Pons (tissue), 1 donor: ENCODE measurements at regions not wholly inside any gene's neighbourhood (a gene's known extent, or its start where the extent isn't known, plus 50 kb on each side); places are given as distances from the start of the nearest gene placed in this dataset.
"Not testable (repeated sequence)": the region's sequence is repeated elsewhere in the genome, so short reads cannot be mapped to it uniquely, and the experiment has no call there.

ENCODE experiments used
- DNase-seq: peaks from one replicate; pipeline ENCODE4 v3.0.0-alpha.2; 2016; ENCODE audit warnings: low spot score

DNA sequence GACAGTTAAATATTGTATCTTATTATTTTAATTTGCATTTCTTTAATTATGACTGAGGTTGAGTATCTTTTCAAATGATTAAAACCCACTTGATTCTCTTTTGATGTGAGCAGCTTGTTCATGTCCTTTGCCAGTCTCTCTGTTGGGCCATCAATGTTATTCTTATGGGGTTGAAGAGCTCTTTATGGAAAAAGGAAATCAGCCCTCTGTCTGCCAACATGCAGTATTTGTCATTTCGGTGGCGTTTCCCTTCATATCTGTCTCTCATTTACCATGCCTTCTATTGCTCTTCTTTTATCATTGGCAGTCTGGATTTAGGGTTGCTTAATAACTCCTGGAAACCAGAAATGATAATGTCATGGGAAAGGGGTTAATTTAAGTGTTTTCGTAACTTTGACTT is 340.7 kb upstream of the DNAJC19 start:
- peak; percentile 57 for DNase-seq

DNA sequence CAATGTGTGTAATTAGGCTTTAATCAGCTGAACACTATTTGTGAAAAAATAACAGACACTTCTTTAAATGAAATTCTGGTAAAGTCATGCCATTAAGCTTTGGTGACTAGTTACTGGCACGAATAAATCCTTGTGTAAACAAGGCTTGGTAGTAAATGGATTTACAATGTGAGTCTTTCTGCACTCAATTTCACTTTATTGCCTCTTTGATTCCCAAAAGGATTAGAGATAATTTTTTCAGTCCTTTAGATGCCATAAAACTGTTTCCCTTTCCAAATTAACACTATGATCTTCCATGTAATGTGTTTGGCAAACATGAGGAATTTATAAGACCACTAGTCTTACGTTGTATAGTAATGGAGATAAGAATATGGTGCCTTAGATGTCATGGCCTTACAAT is 339.5 kb upstream of the DNAJC19 start:
- peak; percentile 48 for DNase-seq

DNA sequence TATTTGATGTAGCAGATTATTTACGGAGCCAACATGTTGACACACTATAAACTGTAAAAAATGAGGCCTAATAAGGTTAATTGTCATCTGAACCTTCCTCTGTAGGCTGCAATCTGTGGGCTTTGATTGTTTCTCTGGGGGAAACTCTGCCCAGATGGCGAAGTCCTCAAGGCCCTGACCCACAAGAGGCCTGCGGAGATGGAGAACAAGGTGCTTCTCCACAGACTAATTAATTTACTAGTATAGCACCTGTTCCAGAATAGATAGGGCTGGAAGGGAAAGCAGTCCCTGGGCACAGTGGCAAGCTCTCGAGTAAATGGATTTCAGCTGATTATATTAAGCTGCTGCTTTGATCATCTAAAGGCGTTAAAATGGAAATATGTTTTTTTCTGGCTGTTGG is 338.8 kb upstream of the DNAJC19 start:
- DNase-seq = peak; percentile 35

DNA sequence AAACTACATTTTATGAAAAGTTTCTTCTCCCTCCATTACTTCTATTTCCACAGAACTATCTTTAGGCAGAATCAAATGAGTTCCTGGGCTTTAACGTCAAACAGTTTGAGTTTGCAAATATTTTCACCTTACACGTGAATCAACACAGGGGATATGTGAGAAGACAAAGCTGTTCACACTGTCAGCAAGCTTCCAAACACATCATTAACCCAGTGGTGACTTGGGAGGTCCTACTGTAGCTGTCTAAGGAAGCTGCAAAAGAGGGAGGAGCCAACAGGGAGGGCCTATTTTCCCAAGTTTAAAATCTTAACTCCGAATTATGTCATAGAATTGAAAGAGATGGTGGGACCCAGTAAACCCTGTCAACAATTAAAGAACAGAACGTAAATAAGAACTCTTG is 337.8 kb upstream of the DNAJC19 start:
- DNase-seq = no peak

DNA sequence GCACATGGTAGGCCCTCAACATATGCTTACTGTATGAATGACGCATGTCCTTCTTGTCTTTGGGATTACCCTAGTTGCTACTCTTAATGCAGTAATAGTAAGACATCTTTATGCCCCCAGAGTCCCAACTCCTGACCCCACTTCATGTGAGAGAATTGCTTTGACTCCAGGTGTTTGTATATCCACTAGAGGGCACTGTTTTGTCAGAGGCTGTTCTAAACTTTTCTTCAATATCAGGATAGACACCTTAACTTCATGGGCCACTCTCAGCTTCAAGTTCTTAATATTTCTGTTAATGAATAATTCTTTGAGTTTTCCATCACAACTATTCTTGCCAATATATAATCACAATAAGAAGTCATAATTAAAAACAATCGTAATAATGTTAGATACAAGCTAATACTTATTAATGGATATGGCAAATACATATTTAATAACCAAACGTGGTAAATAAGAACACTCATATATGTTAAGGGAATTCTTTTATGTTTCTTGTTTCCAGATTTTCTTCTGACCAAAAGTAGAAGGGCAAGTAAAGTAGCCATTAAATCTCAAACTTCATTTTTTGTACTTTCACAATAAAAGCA is 337.2 kb upstream of the DNAJC19 start:
- DNase-seq = peak; percentile 89

- not testable (repeated sequence) for DNase-seq
Observed at GRCh38 chr3:181324516-181324915, 335.0 kb upstream of the DNAJC19 start.

- DNase-seq = no peak
Observed at GRCh38 chr3:181318321-181318720, 328.8 kb upstream of the DNAJC19 start.

GRCh38 chr3:181317508-181317907 is 328.0 kb upstream of the DNAJC19 start:
- DNase-seq = no peak

- DNase-seq = no peak
Observed at GRCh38 chr3:181316482-181316881, 326.9 kb upstream of the DNAJC19 start.

- DNase-seq = no peak
Observed at GRCh38 chr3:181313335-181313734, 323.8 kb upstream of the DNAJC19 start.

DNA sequence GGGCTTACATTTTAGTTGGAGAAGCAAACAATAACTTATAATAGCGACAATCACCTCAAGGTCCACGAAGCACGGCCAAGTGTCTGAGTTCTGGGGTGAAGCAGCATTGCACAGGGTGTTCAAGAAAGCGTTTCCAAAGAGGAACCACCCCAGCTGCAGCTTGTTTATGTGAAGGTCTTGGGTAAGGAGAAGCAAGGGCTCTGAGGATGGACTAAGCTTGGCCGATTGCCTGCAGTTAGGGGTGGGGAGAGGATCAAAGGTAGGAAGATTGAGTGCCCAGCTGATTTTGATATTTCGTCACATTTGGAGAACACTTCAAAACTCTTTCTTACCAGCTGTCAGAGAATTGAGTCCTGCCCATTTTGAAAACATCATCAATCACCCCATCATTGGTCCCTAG is 321.6 kb upstream of the DNAJC19 start:
- no peak for DNase-seq

DNA sequence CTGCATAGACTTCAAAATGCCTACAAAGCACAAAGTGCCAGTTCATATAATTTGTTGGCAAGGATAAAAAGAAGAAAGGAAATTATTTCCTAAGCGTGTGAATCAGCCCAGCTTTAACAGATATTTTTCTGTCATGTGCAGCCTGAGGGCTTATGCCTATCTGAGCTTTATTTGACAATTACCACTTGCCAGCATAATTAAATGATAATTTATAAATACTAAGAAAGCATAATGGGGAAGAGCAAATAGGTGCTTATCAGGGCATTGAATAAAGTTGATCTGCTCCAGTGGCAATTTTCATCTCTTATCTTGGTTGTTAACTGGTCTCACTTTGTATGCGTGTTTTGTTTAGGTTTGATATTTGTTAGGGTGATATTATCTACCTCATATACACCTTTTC is 313.4 kb upstream of the DNAJC19 start:
- DNase-seq = no peak

- DNase-seq = no peak
Observed at GRCh38 chr3:181300033-181300432, 310.5 kb upstream of the DNAJC19 start.

DNA sequence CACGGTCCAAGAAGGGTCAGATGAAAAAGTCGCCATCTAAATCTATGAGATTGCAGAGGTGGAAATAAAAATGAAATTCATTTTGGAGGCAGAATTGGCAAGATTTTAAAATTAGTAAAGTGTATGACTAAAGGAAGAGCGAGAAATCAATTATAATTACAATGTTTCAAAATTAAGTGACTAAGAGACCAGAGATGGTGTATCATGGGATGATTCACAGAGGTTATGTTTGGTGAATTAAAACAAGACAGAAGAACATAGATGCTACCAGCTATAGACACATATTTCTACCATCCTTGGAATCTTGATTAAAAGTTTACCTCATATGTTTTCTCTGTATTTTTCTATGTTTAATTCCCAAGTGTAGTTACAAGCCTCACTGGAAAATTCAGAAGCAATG is 308.9 kb upstream of the DNAJC19 start:
- DNase-seq = no peak

DNA sequence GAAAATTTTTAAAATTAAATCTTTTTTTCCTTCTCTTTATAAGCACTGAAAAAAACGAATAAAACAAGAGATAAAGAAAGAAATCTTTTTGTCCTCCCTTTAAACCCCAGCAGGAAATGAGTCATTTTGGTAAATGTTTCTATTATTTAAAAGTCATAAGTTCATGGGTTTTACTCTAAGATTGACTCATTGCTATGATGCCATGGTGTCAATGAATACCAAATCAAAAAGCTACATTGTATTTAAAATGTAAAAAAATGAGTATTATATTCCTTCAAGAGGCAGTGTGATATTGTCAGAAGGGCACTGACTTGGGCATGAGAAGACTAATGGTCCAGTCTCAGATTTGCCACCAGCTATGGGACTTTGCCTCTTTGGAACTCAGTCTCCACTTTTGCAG is 303.4 kb upstream of the DNAJC19 start:
- no peak for DNase-seq

DNA sequence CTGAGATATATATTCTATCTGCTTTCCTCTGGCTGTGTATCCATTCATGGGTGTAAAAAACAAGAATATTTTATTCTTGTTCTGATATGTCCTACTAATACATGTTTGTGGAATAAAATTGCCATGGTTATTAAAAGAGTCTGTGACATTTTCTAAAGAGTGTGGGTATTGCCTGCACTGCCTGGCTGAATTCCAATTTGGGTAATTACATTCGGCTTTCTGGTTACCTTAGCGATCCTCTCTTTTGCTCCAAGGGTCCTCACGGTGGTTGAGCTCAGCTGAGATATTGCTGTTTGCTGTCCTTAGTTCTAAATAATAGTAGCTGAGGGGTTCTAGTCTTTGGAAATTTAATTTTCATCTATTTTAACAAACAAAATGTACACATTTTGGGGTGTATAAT is 301.4 kb upstream of the DNAJC19 start:
- DNase-seq = no peak

GRCh38 chr3:181289306-181289705 is 299.8 kb upstream of the DNAJC19 start:
- no peak for DNase-seq

DNA sequence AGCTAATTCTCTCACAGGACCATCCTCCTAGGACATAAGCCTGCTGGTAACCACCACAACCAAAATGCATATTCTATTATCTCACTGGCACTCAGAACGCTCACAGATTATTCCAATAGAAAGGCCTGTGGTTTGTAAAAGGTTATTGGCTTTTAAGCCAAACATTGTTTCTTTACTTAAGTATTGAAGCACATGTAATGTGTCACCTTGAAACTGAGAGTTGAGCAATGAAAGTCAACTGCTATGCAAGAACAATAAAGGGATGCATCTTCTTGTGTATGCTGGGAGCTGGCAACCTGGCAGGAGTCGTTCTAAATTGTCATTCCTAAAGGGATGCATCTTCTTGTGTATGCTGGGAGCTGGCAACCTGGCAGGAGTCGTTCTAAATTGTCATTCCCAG is 298.6 kb upstream of the DNAJC19 start:
- DNase-seq = no peak

GRCh38 chr3:181279239-181279565 is 289.7 kb upstream of the DNAJC19 start:
- DNase-seq = peak; percentile 63

DNA sequence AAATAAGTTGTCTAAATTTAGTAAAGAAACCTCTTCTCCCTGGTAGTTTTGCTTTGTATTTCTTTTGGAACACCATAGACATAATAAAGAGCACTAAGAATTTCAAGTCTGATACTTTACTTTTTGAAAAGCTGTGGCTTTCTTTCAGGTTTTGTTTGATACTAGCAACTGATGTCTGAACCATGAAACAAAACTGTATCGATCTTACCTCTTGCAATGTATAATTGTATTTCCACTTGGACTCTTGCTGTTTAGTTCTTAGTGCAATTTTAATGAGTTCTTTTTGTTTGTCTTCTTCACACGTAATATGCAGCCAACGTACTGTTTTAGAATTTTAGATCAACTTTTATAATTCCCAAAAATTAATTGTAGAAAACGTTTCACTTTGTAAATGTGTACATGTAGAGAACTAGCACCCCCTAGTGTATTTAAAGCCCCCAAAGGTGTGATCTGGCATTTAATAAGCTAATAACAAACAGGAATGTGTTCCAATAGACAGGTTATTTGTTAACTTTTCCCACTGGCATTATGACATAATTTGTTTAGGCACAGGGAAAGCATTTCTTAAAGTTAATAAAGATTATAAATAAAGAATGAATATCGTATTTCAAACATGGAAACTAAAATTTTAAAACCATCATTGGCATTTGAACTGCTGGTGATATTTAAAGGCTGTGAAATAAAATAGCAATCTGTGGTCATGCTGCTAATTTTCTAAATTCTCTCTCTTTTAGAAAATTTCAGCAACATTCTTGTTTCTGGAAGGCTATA is 289.1 kb upstream of the DNAJC19 start:
- DNase-seq = peak; percentile 61

DNA sequence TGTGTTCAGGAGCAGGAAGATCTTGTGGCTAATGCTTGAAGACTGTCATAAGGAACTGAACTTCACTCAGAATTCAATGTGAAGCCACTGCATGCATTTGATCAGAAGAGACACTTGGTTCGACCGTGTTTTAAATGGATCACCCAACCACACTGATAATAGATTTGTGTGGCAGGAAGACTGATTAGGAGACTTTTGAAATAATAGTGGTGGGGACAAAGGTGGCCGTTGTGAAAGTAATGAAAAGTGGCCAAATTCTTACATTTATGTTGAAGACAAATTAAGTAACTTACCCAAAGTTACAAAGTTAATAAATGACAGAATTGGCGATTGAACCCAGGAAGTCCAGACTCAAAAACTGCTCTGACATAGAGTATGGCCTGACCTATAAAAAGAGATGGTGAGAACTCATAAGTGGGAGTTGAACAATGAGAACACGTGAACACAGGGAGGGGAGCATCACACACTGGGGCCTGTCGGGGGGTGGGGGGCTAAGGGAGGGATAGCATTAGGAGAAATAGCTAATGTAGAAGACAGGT is 286.9 kb upstream of the DNAJC19 start:
- no peak for DNase-seq

- DNase-seq = peak; percentile 57
Observed at GRCh38 chr3:181274025-181274424, 284.5 kb upstream of the DNAJC19 start.

- no peak for DNase-seq
Observed at GRCh38 chr3:181267312-181267711, 277.8 kb upstream of the DNAJC19 start.
